HG03565 (cell line): ENCODE measurements at regions not wholly inside any gene's neighbourhood (a gene's known extent, or its start where the extent isn't known, plus 50 kb on each side); places are given as distances from the start of the nearest gene placed in this dataset.

ENCODE experiments used
- ATAC-seq: cut with Tn5 transposase; IDR thresholded peaks from one replicate; pipeline ENCODE4 v1.9.1; 2021; ENCODE audit warnings: mild to moderate bottlenecking, moderate library complexity; ENCODE audit not compliant: unreplicated experiment

- no peak for ATAC-seq
Measured at GRCh38 chr2:19614066-19614465, 255.6 kb upstream of the OSR1 start.

GRCh38 chr2:19611491-19612332, 253.3 kb upstream of the OSR1 start:
- ATAC-seq, result no peak

GRCh38 chr2:19609266-19609665, 250.8 kb upstream of the OSR1 start:
- ATAC-seq, result no peak

GRCh38 chr2:19607931-19608771, 249.7 kb upstream of the OSR1 start:
- no peak for ATAC-seq

GRCh38 chr2:19607400-19607799, 249.0 kb upstream of the OSR1 start:
- ATAC-seq, result no peak

- no peak for ATAC-seq
Measured at GRCh38 chr2:19600982-19601381, 242.6 kb upstream of the OSR1 start.

- ATAC-seq, result no peak
Measured at GRCh38 chr2:19600506-19600905, 242.1 kb upstream of the OSR1 start.

GRCh38 chr2:19598971-19599370, 240.5 kb upstream of the OSR1 start:
- no peak for ATAC-seq

GRCh38 chr2:19592197-19592596, 233.8 kb upstream of the OSR1 start:
- no peak for ATAC-seq

GRCh38 chr2:19589791-19590190, 231.4 kb upstream of the OSR1 start:
- no peak for ATAC-seq

- ATAC-seq, result no peak
Measured at GRCh38 chr2:19580830-19581229, 222.4 kb upstream of the OSR1 start.

- ATAC-seq, result no peak
Measured at GRCh38 chr2:19580264-19580663, 221.8 kb upstream of the OSR1 start.

- ATAC-seq, result no peak
Measured at GRCh38 chr2:19579461-19579860, 221.0 kb upstream of the OSR1 start.

- ATAC-seq, result no peak
Measured at GRCh38 chr2:19577723-19578122, 219.3 kb upstream of the OSR1 start.

- no peak for ATAC-seq
Measured at GRCh38 chr2:19576411-19576810, 218.0 kb upstream of the OSR1 start.

- no peak for ATAC-seq
Measured at GRCh38 chr2:19575641-19576040, 217.2 kb upstream of the OSR1 start.

- ATAC-seq, result no peak
Measured at GRCh38 chr2:19574778-19575260, 216.4 kb upstream of the OSR1 start.

- ATAC-seq, result no peak
Measured at GRCh38 chr2:19573784-19574183, 215.4 kb upstream of the OSR1 start.

- no peak for ATAC-seq
Measured at GRCh38 chr2:19571773-19572172, 213.3 kb upstream of the OSR1 start.

- no peak for ATAC-seq
Measured at GRCh38 chr2:19569300-19569791, 210.9 kb upstream of the OSR1 start.

- no peak for ATAC-seq
Measured at GRCh38 chr2:19568809-19569208, 210.4 kb upstream of the OSR1 start.

GRCh38 chr2:19560785-19561184, 202.4 kb upstream of the OSR1 start:
- no peak for ATAC-seq
